ENCODE measurements at regions not wholly inside any gene's neighbourhood (a gene's known extent, or its start where the extent isn't known, plus 50 kb on each side); places are given as distances from the start of the nearest gene placed in this dataset.

DNA sequence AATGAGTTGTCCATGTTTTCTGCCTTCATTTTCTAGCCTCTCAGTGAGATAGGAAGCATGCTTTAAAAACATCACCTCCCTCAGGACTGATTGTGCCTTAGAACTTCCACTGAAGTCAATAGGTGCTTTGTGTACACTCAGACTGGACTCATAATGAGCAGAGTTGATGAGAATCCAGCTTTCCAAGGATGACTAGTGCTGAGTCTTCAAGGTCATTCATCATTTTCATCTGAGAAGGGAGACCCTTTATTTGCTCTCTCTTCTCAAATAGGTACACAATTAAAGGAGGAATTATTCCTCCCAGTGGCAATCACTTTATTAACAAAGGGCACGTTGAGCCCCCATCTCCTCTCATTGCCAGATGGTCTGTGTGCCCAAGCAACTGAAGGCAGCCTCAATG lies 210.9 kb upstream of the PRKD1 start:
- Histone ChIP-seq H3K36me3 (no peaks in the 10 kb centered on the region), H3F3A (ENCODE audit: low read depth) (no peaks in the 10 kb centered on the region), H3K27me3 (no peaks in the 10 kb centered on the region), H3K4me3 (no peak overlapping the region), H3K27ac (no peak overlapping the region), H3K9me3 (ENCODE audit: low read depth) (no peaks in the 10 kb centered on the region), H3K9ac (no peak overlapping the region), H2AFZ (replicated peaks) (no peak overlapping the region), H3K4me1 (no peaks in the 10 kb centered on the region), H3K4me2 (no peak overlapping the region), H4K20me1 (ENCODE audit: low read depth) (no peaks in the 10 kb centered on the region), H3K79me2 (ENCODE audit: low read depth) (no peaks in the 10 kb centered on the region)
- H3K9me3 Mint-ChIP-seq: no peaks in the 10 kb centered on the region
- H3K36me3 Mint-ChIP-seq: no peaks in the 10 kb centered on the region
- H3K4me3 Mint-ChIP-seq: no peak overlapping the region
- TF ChIP-seq EZH2phosphoT487 (IDR thresholded peaks at IDR 0.05) (no peak), EZH2 (IDR thresholded peaks at IDR 0.05) (no peak)
- TF ChIP-seq, protein P1, sequence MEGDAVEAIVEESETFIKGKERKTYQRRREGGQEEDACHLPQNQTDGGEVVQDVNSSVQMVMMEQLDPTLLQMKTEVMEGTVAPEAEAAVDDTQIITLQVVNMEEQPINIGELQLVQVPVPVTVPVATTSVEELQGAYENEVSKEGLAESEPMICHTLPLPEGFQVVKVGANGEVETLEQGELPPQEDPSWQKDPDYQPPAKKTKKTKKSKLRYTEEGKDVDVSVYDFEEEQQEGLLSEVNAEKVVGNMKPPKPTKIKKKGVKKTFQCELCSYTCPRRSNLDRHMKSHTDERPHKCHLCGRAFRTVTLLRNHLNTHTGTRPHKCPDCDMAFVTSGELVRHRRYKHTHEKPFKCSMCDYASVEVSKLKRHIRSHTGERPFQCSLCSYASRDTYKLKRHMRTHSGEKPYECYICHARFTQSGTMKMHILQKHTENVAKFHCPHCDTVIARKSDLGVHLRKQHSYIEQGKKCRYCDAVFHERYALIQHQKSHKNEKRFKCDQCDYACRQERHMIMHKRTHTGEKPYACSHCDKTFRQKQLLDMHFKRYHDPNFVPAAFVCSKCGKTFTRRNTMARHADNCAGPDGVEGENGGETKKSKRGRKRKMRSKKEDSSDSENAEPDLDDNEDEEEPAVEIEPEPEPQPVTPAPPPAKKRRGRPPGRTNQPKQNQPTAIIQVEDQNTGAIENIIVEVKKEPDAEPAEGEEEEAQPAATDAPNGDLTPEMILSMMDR (IDR thresholded peaks at IDR 0.05): no peak
- no peak for DNase-seq (ENCODE audit: low spot score)
- no peaks in the 10 kb centered on the region for H3K27me3 Mint-ChIP-seq (ENCODE audit: insufficient read depth, low read depth)
- no peaks in the 10 kb centered on the region for H3K4me1 Mint-ChIP-seq
- H3K27ac Mint-ChIP-seq: no peak overlapping the region

DNA sequence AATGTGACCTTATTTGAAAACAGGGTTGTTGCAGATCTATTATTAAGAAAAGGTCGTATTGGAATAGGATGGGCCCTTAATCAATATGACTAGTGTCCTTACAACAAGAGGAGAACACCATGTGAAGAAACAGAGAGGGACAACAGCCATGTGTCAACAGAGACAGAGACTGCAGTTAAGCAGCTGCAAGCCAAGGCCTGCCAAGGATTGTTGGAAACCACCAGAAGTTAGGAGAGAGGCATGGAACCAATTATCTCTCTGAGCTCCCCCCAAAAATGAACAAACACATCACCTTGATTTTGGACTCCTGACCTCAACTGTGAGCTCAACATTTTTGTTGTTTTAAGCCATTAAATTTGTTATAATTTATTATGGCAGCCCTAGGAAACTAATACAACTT lies 214.6 kb upstream of the PRKD1 start:
- H3K36me3 Mint-ChIP-seq: no peaks in the 10 kb centered on the region
- Histone ChIP-seq H3K27ac (no peak overlapping the region), H3K4me3 (no peak overlapping the region), H4K20me1 (ENCODE audit: low read depth) (no peaks in the 10 kb centered on the region), H3K9me3 (ENCODE audit: low read depth) (no peaks in the 10 kb centered on the region), H3K4me1 (no peaks in the 10 kb centered on the region), H3K27me3 (no peaks in the 10 kb centered on the region), H3K36me3 (no peaks in the 10 kb centered on the region), H3K9ac (no peak overlapping the region), H3F3A (ENCODE audit: low read depth) (no peaks in the 10 kb centered on the region), H3K4me2 (no peak overlapping the region), H2AFZ (replicated peaks) (no peak overlapping the region), H3K79me2 (ENCODE audit: low read depth) (no peaks in the 10 kb centered on the region)
- DNase-seq (ENCODE audit: low spot score): no peak
- H3K9me3 Mint-ChIP-seq: peaks cover 21% of the 10 kb centered on the region
- H3K27me3 Mint-ChIP-seq (ENCODE audit: insufficient read depth, low read depth): peaks cover 3% of the 10 kb centered on the region
- H3K27ac Mint-ChIP-seq: no peak overlapping the region
- H3K4me1 Mint-ChIP-seq: no peaks in the 10 kb centered on the region
- no peak overlapping the region for H3K4me3 Mint-ChIP-seq
- TF ChIP-seq EZH2phosphoT487 (IDR thresholded peaks at IDR 0.05) (no peak), EZH2 (IDR thresholded peaks at IDR 0.05) (no peak)
- TF ChIP-seq, protein P1 (IDR thresholded peaks at IDR 0.05): no peak

DNA sequence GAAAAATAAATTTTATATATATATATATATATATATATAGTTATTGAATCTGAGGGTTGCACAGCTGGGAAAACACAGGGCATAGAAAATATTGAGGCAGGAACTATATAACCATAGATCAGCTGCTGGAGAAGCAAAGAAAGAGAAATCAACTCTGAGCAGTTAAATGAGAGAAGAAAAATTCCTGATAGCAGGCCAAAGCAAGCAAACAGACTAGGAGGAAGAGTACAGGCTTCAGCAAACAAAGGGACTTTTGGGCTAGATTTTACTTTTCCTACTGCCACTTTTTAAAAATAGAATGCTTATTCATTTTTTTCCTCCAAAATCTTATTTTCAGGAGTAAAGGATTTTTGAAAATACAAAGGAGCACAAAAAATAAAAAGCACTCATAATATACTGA lies 216.0 kb upstream of the PRKD1 start:
- H3K79me2 ChIP-seq (ENCODE audit: low read depth): no peaks in the 10 kb centered on the region
- no peaks in the 10 kb centered on the region for H3K36me3 ChIP-seq
- no peaks in the 10 kb centered on the region for H3K4me1 ChIP-seq
- H3K27ac Mint-ChIP-seq: no peak overlapping the region
- no peak for TF ChIP-seq EZH2phosphoT487 (IDR thresholded peaks at IDR 0.05)
- no peak for TF ChIP-seq EZH2 (IDR thresholded peaks at IDR 0.05)
- TF ChIP-seq, protein P1 (IDR thresholded peaks at IDR 0.05): no peak
- no peak overlapping the region for H2AFZ ChIP-seq (replicated peaks)
- H3K36me3 Mint-ChIP-seq: no peaks in the 10 kb centered on the region
- no peaks in the 10 kb centered on the region for H3K27me3 ChIP-seq
- no peak overlapping the region for H3K9ac ChIP-seq
- no peaks in the 10 kb centered on the region for H3F3A ChIP-seq (ENCODE audit: low read depth)
- no peak overlapping the region for H3K4me2 ChIP-seq
- H3K4me3 ChIP-seq: no peak overlapping the region
- H3K9me3 ChIP-seq (ENCODE audit: low read depth): no peaks in the 10 kb centered on the region
- no peak for DNase-seq (ENCODE audit: low spot score)
- no peaks in the 10 kb centered on the region for H3K4me1 Mint-ChIP-seq
- peaks cover 27% of the 10 kb centered on the region for H3K9me3 Mint-ChIP-seq
- no peak overlapping the region for H3K4me3 Mint-ChIP-seq
- no peaks in the 10 kb centered on the region for H4K20me1 ChIP-seq (ENCODE audit: low read depth)
- H3K27ac ChIP-seq: no peak overlapping the region
- peaks cover 3% of the 10 kb centered on the region for H3K27me3 Mint-ChIP-seq (ENCODE audit: insufficient read depth, low read depth)

DNA sequence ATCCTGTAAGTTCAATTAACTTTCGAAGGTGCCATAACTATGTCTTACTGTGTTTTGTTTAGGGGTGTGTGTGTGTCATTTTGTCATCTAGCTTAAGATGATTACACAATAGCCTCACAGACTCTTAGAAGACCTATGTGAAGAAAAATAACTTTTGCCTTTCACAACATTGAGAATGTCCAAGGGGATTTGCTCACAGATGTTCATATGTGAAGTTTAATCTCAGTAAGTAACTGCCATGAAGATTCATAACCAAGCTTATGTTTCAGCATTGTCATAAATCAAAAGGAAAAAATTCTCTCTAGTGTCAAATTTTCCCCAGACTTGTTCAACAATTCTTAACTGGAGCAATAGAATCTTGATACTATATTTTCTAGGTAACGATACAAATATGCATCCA lies 226.1 kb upstream of the PRKD1 start:
- Mint-ChIP-seq H3K4me3 (no peak overlapping the region), H3K27me3 (ENCODE audit: insufficient read depth, low read depth) (no peaks in the 10 kb centered on the region), H3K27ac (no peak overlapping the region), H3K4me1 (peaks cover 2% of the 10 kb centered on the region), H3K9me3 (no peaks in the 10 kb centered on the region), H3K36me3 (no peaks in the 10 kb centered on the region)
- no peaks in the 10 kb centered on the region for H3K9me3 ChIP-seq (ENCODE audit: low read depth)
- no peaks in the 10 kb centered on the region for H4K20me1 ChIP-seq (ENCODE audit: low read depth)
- H3K4me3 ChIP-seq: no peak overlapping the region
- no peaks in the 10 kb centered on the region for H3K79me2 ChIP-seq (ENCODE audit: low read depth)
- H3K4me1 ChIP-seq: peaks cover 18% of the 10 kb centered on the region
- no peak overlapping the region for H3K9ac ChIP-seq
- no peak for DNase-seq (ENCODE audit: low spot score)
- H3K4me2 ChIP-seq: no peak overlapping the region
- H3K27ac ChIP-seq: no peak overlapping the region
- H3K27me3 ChIP-seq: no peaks in the 10 kb centered on the region
- TF ChIP-seq EZH2phosphoT487 (IDR thresholded peaks at IDR 0.05) (no peak), EZH2 (IDR thresholded peaks at IDR 0.05) (no peak)
- TF ChIP-seq, protein P1 (IDR thresholded peaks at IDR 0.05): no peak
- H3F3A ChIP-seq (ENCODE audit: low read depth): no peaks in the 10 kb centered on the region
- no peaks in the 10 kb centered on the region for H3K36me3 ChIP-seq
- H2AFZ ChIP-seq (replicated peaks): no peak overlapping the region

All from neural progenitor cell (in vitro differentiated cells).